ENCODE measurements at regions not wholly inside any gene's neighbourhood (a gene's known extent, or its start where the extent isn't known, plus 50 kb on each side); places are given as distances from the start of the nearest gene placed in this dataset.
"Not testable (repeated sequence)": the region's sequence is repeated elsewhere in the genome, so short reads cannot be mapped to it uniquely, and the experiment has no call there.

- DNase-seq (ENCODE audit: low read depth): no peak
Observed at GRCh38 chr14:22386924-22387775, 201.9 kb downstream of the DAD1 start.

- no peak for DNase-seq (ENCODE audit: low read depth)
Observed at GRCh38 chr14:22384974-22385526, 204.0 kb downstream of the DAD1 start.

- DNase-seq (ENCODE audit: low read depth): no peak
Observed at GRCh38 chr14:22384167-22384549, 204.9 kb downstream of the DAD1 start.

GRCh38 chr14:22383515-22384166 lies 205.4 kb downstream of the DAD1 start:
- no peak for DNase-seq (ENCODE audit: low read depth)

GRCh38 chr14:22382955-22383354 lies 206.1 kb downstream of the DAD1 start:
- DNase-seq (ENCODE audit: low read depth): no peak

GRCh38 chr14:22382395-22382794 lies 206.6 kb downstream of the DAD1 start:
- no peak for DNase-seq (ENCODE audit: low read depth)

- no peak for DNase-seq (ENCODE audit: low read depth)
Observed at GRCh38 chr14:22381766-22382165, 207.3 kb downstream of the DAD1 start.

GRCh38 chr14:22381408-22381760 lies 207.6 kb downstream of the DAD1 start:
- no peak for DNase-seq (ENCODE audit: low read depth)

- DNase-seq (ENCODE audit: low read depth): no peak
Observed at GRCh38 chr14:22380571-22381407, 208.2 kb downstream of the DAD1 start.

- no peak for DNase-seq (ENCODE audit: low read depth)
Observed at GRCh38 chr14:22379727-22380126, 209.3 kb downstream of the DAD1 start.

GRCh38 chr14:22378181-22378580 lies 210.8 kb downstream of the DAD1 start:
- DNase-seq (ENCODE audit: low read depth): no peak

- no peak for DNase-seq (ENCODE audit: low read depth)
Observed at GRCh38 chr14:22375321-22375930, 213.6 kb downstream of the DAD1 start.

- DNase-seq (ENCODE audit: low read depth): no peak
Observed at GRCh38 chr14:22370084-22370847, 218.8 kb downstream of the DAD1 start.

GRCh38 chr14:22358726-22359125 lies 230.3 kb downstream of the DAD1 start:
- no peak for DNase-seq (ENCODE audit: low read depth)

- DNase-seq (ENCODE audit: low read depth): not testable (repeated sequence)
Observed at GRCh38 chr14:22349281-22349680, 239.7 kb downstream of the DAD1 start.

- no peak for DNase-seq (ENCODE audit: low read depth)
Observed at GRCh38 chr14:22344673-22345072, 244.4 kb downstream of the DAD1 start.

GRCh38 chr14:22344209-22344608 lies 244.8 kb downstream of the DAD1 start:
- DNase-seq (ENCODE audit: low read depth): not testable (repeated sequence)

- no peak for DNase-seq (ENCODE audit: low read depth)
Observed at GRCh38 chr14:22341049-22341448, 248.0 kb downstream of the DAD1 start.

GRCh38 chr14:22338917-22339715 lies 249.9 kb downstream of the DAD1 start:
- no peak for DNase-seq (ENCODE audit: low read depth)

GRCh38 chr14:22338381-22338780 lies 250.6 kb downstream of the DAD1 start:
- DNase-seq (ENCODE audit: low read depth): no peak

Measured in stimulated activated CD8-positive, alpha-beta memory T cell treated with anti-CD3 and anti-CD28 coated beads, Interleukin-4, amount 100 ng/mL, for 24 hours (primary cell).